K562 (cell line): ENCODE measurements at regions not wholly inside any gene's neighbourhood (a gene's known extent, or its start where the extent isn't known, plus 50 kb on each side); places are given as distances from the start of the nearest gene placed in this dataset.

Experiments
- ATAC-seq: fragments of 200-7000 bp; cut with Tn5 transposase; 3 replicates; pipeline ENCODE4 v1.9.1; 2020; ENCODE audit warnings: moderate library complexity
- BruUV-seq: library from RNA; stranded (reverse); fragments of 400-500 nt; replicated peaks from 2 replicates; lab custom pipeline; 2021; lab: Mats Ljungman, UMichigan
- CTCF ChIA-PET: fragments of 300-600 bp; formaldehyde crosslinking; extraction: SDS; loops from one replicate; lab custom pipeline; 2021; ENCODE audit warnings: low intra/inter-chr PET ratio; lab: Yijun Ruan, JAX
- POLR2A ChIA-PET: fragments of 300-600, 350-650 bp; sonication (Branson Sonifier 250); formaldehyde crosslinking; extraction: SDS; loops from one replicate; lab custom pipeline; 2021; ENCODE audit warnings: antibody characterized with exemption, inconsistent platforms; lab: Yijun Ruan, JAX
- DNase-seq, 4 experiments: peaks; one replicate each; pipeline versions ENCODE4 v3.0.0 to v3.0.0-alpha.2; 2011 to 2018; ENCODE audit warnings: low spot score in 3 of 4, mixed read lengths in 3 of 4; ENCODE audit errors: extremely low read depth in 1 of 4
- FAIRE-seq: peaks from 2 replicates; lab custom pipeline; 2011; peaks lifted over from hg19 to GRCh38; lab: Jason Lieb, UNC
- H2AFZ ChIP-seq: 2 replicates; pipeline ENCODE4 v1.6.0; 2011; ENCODE audit warnings: low read depth, low read length, control low read depth, inconsistent platforms
- H3K27ac ChIP-seq: fragments of 200-600 bp; 3 replicates; pipeline ENCODE4 v1.8.0; 2011; ENCODE audit warnings: low read depth, mild to moderate bottlenecking, control low read depth, inconsistent platforms, low read length, moderate library complexity, mixed read lengths; ENCODE audit errors: extremely low read depth
- H3K27me3 ChIP-seq, 2 experiments: fragments of 300-600 bp in 1 of 2; 2 replicates in 1 of 2; 3 replicates in 1 of 2; pipeline versions ENCODE4 v1.6.0 to v1.8.0; 2011; ENCODE audit warnings: inconsistent platforms in 2 of 2, low read length in 2 of 2, mild to moderate bottlenecking in 1 of 2, mixed read lengths in 1 of 2, moderate library complexity in 1 of 2; ENCODE audit not compliant: control insufficient read depth in 2 of 2, insufficient read depth in 2 of 2
- H3K36me3 ChIP-seq: fragments of 300-600 bp; 3 replicates; pipeline ENCODE4 v1.8.0; 2011; ENCODE audit warnings: mild to moderate bottlenecking, low read length, inconsistent platforms; ENCODE audit not compliant: control insufficient read depth, insufficient read depth
- H3K4me1 ChIP-seq, 2 experiments: fragments of 200-600 bp in 1 of 2; replicated peaks in 1 of 2; 2 replicates in 1 of 2; 3 replicates in 1 of 2; pipeline versions ENCODE4 v1.5.1 to v1.8.0; 2011; ENCODE audit warnings: inconsistent platforms in 2 of 2, low read length in 2 of 2, mild to moderate bottlenecking in 1 of 2, mixed read lengths in 1 of 2, moderate library complexity in 1 of 2; ENCODE audit not compliant: control insufficient read depth in 2 of 2, insufficient read depth in 2 of 2
- H3K4me2 ChIP-seq: 2 replicates; pipeline ENCODE4 v1.6.1; 2011; ENCODE audit warnings: low read length, control low read depth, inconsistent platforms, mixed read lengths; ENCODE audit not compliant: insufficient read depth
- H3K4me3 ChIP-seq: fragments of 200-600 bp; sonication (generic), shearing (Covaris generic); 2 replicates; pipeline ENCODE4 v1.5.1; 2016; ENCODE audit warnings: control low read depth, inconsistent platforms
- H3K79me2 ChIP-seq: fragments of 200-600 bp; 3 replicates; pipeline ENCODE4 v1.8.0; 2011; ENCODE audit warnings: low read length, inconsistent platforms; ENCODE audit not compliant: control insufficient read depth, insufficient read depth
- H3K9ac ChIP-seq, 2 experiments: 2 replicates each; pipeline versions ENCODE4 v1.6.0 to v1.6.1; 2011; ENCODE audit warnings: low read depth in 2 of 2, low read length in 2 of 2, control low read depth in 1 of 2, inconsistent platforms in 1 of 2, mild to moderate bottlenecking in 1 of 2, mixed read lengths in 1 of 2; ENCODE audit not compliant: insufficient read depth in 1 of 2
- H3K9me1 ChIP-seq: one replicate; pipeline ENCODE4 v1.6.0; 2011; ENCODE audit warnings: inconsistent platforms, mild to moderate bottlenecking, low read length, moderate library complexity; ENCODE audit not compliant: control insufficient read depth, insufficient read depth
- H3K9me3 ChIP-seq: replicated peaks from 2 replicates; pipeline ENCODE4 v1.5.1; 2011; ENCODE audit warnings: low read depth, low read length, inconsistent platforms; ENCODE audit not compliant: control insufficient read depth, insufficient read depth
- H4K20me1 ChIP-seq: replicated peaks from 2 replicates; pipeline ENCODE4 v1.6.1; 2011; ENCODE audit warnings: low read length, inconsistent platforms, mixed read lengths; ENCODE audit not compliant: control insufficient read depth, insufficient read depth
- FOSL1 ChIP-seq: fragments of 200-800 bp; sonication (Bioruptor generic); conservative IDR thresholded peaks from 2 replicates; pipeline ENCODE4 v1.6.1; 2016; ENCODE audit warnings: missing genetic modification characterization, missing compliant biosample characterization
- MXD1 ChIP-seq: fragments of 250-450 bp; sonication (Bioruptor Pico); IDR thresholded peaks from 2 replicates; pipeline ENCODE4 v1.8.0; 2021; ENCODE audit warnings: borderline replicate concordance, mild to moderate bottlenecking, moderate library complexity; ENCODE audit not compliant: poor library complexity, severe bottlenecking
- NR2C1 ChIP-seq, 2 experiments: fragments of 450-650 bp; IDR thresholded peaks; 2 replicates each; pipeline ENCODE4 v1.6.1; 2017; ENCODE audit warnings: mild to moderate bottlenecking in 2 of 2, antibody characterized with exemption in 1 of 2, inconsistent platforms in 1 of 2, missing compliant biosample characterization in 1 of 2, missing genetic modification characterization in 1 of 2
- PATZ1 ChIP-seq: fragments of 250-450 bp; sonication (Bioruptor Pico); IDR thresholded peaks from 2 replicates; pipeline ENCODE4 v1.5.0; 2020; ENCODE audit warnings: mild to moderate bottlenecking, borderline replicate concordance
- TFAP4 ChIP-seq: sonication (generic); formaldehyde crosslinking; IDR thresholded peaks from 2 replicates; pipeline ENCODE4 v1.8.0; 2022; ENCODE audit warnings: missing genetic modification reagents, mild to moderate bottlenecking, moderate library complexity, borderline replicate concordance
- WGBS: fragments of 100-300 bp; shearing (Covaris generic); methylation state at CpG from one replicate; pipeline ENCODE4 v1.1.6; 2016; ENCODE audit warnings: low coverage, mixed read lengths; ENCODE audit not compliant: insufficient coverage; ENCODE audit errors: missing lambda C conversion rate; 5-methylcytosine and 5-hydroxymethylcytosine counted together
- in situ Hi-C: fragments of 300-500 bp; cut with MboI; formaldehyde crosslinking; loops from 4 replicates; pipeline ENCODE4 v1.15.0; 2018; ENCODE audit warnings: inconsistent platforms, mixed read lengths
- intact Hi-C: fragments of 100-400 bp; cut with micrococcal nuclease; formaldehyde crosslinking; loops from 2 replicates; pipeline ENCODE4 v1.14.2; 2022

GRCh38 chr9:88197016-88197415, 58.7 kb upstream of the SPATA31C2 start:
- TF ChIP-seq PATZ1 (CRISPR knock-in tag) (no peak), NR2C1 (IDR thresholded peaks at IDR 0.05) (no peak), NR2C1 (tag; IDR thresholded peaks at IDR 0.05) (no peak), TFAP4 (CRISPR knock-in tag) (no peak), FOSL1 (tag) (no peak), MXD1 (CRISPR knock-in tag) (no peak)
- TF ChIP-seq, all 486 proteins: peak for 0
- POLR2A ChIA-PET, result no interaction called here
- no peaks in the 10 kb centered on the region for H3K36me3 ChIP-seq
- ATAC-seq (no peak), FAIRE-seq (no peak), DNase-seq (no peak)
- no peak overlapping the region for H2AFZ ChIP-seq
- H3K27ac ChIP-seq, result no peak overlapping the region
- H3K79me2 ChIP-seq, result no peaks in the 10 kb centered on the region
- no peaks in the 10 kb centered on the region for H3K9me3 ChIP-seq
- H3K9me1 ChIP-seq, result no peaks in the 10 kb centered on the region
- H3K4me3 ChIP-seq, result no peak overlapping the region
- no peak overlapping the region for H3K9ac ChIP-seq
- in situ Hi-C loops (no loop called here), intact Hi-C loops (no loop called here)
- H4K20me1 ChIP-seq, result no peaks in the 10 kb centered on the region
- BruUV-seq, result no TSS peak
- H3K27me3 ChIP-seq, result no peaks in the 10 kb centered on the region; a peak in 1 of 5 replicates
- no peaks in the 10 kb centered on the region for H3K4me1 ChIP-seq
- WGBS, result 0% methylated on average over 2 of the region's 3 CpGs
- no peak overlapping the region for H3K4me2 ChIP-seq
- CTCF ChIA-PET, result no interaction called here
